GM23248 (cell line): ENCODE measurements at regions not wholly inside any gene's neighbourhood (a gene's known extent, or its start where the extent isn't known, plus 50 kb on each side); places are given as distances from the start of the nearest gene placed in this dataset.
A peak's percentile ranks its signal among the peaks of the same experiment; 100 is the strongest.

Source experiments
- EZH2 ChIP-seq: fragments of 200-600 bp; sonication (generic); IDR thresholded peaks from 2 replicates; pipeline ENCODE4 v1.6.1; 2018; ENCODE audit warnings: antibody characterized with exemption, mild to moderate bottlenecking; ENCODE audit not compliant: insufficient read depth, poor library complexity, severe bottlenecking
- EZH2phosphoT487 ChIP-seq: fragments of 200-600 bp; sonication (generic); IDR thresholded peaks from 2 replicates; pipeline ENCODE4 v1.6.1; 2018; ENCODE audit warnings: antibody characterized with exemption, moderate library complexity, mild to moderate bottlenecking, low read depth; ENCODE audit not compliant: insufficient read depth

- 0 out of 2 replicates have a peak, but pooled peaks have one; percentile 61 for TF ChIP-seq EZH2phosphoT487
- no peak for TF ChIP-seq EZH2
These were observed 242.7 kb upstream of the JUN start for GRCh38 chr1:59026472-59026948.
